H1 (cell line): ENCODE measurements at regions not wholly inside any gene's neighbourhood (a gene's known extent, or its start where the extent isn't known, plus 50 kb on each side); places are given as distances from the start of the nearest gene placed in this dataset.

Experiments
- CTCF ChIA-PET: fragments of 300-600 bp; sonication (Branson Sonifier 250); formaldehyde crosslinking; loops from one replicate; lab custom pipeline; 2021; ENCODE audit not compliant: partially characterized antibody; lab: Charles Lee
- POLR2A ChIA-PET: fragments of 300-600 bp; sonication (Branson Sonifier 250); formaldehyde crosslinking; loops from one replicate; lab custom pipeline; 2021; ENCODE audit warnings: inconsistent platforms; ENCODE audit not compliant: partially characterized antibody; lab: Charles Lee
- DNase-seq, 2 experiments: peaks; one replicate each; pipeline versions ENCODE4 v3.0.0 to v3.0.0-alpha.2; 2010 to 2022; ENCODE audit warnings: low spot score in 2 of 2, low read depth in 1 of 2, mixed read lengths in 1 of 2
- FAIRE-seq: peaks from 2 replicates; lab custom pipeline; 2011; peaks lifted over from hg19 to GRCh38; lab: Jason Lieb, UNC
- H2AFZ ChIP-seq: 2 replicates; pipeline ENCODE4 v1.8.1; 2012; ENCODE audit warnings: low read length, inconsistent platforms
- H2AK5ac ChIP-seq: 2 replicates; pipeline ENCODE4 v1.6.1; 2013; ENCODE audit warnings: low read depth, low read length
- H2BK120ac ChIP-seq: replicated peaks from 2 replicates; pipeline ENCODE3; 2013; ENCODE audit warnings: low read depth, low read length, inconsistent platforms
- H2BK12ac ChIP-seq: 2 replicates; pipeline ENCODE4 v1.6.1; 2013; ENCODE audit warnings: low read depth, low read length
- H2BK15ac ChIP-seq: 2 replicates; pipeline ENCODE4 v1.6.1; 2013; ENCODE audit warnings: low read length
- H2BK20ac ChIP-seq: 2 replicates; pipeline ENCODE4 v1.6.1; 2013; ENCODE audit warnings: low read length
- H2BK5ac ChIP-seq: 2 replicates; pipeline ENCODE4 v1.6.1; 2013; ENCODE audit warnings: low read depth, low read length
- H3K14ac ChIP-seq: 2 replicates; pipeline ENCODE4 v1.6.1; 2013; ENCODE audit warnings: inconsistent platforms; ENCODE audit not compliant: insufficient read length
- H3K18ac ChIP-seq: 2 replicates; pipeline ENCODE4 v1.6.1; 2013; ENCODE audit warnings: low read length; ENCODE audit errors: extremely low read depth
- H3K23ac ChIP-seq: 2 replicates; pipeline ENCODE4 v1.6.1; 2013; ENCODE audit warnings: inconsistent platforms; ENCODE audit not compliant: insufficient read length
- H3K23me2 ChIP-seq: 2 replicates; pipeline ENCODE4 v1.6.1; 2013; ENCODE audit warnings: low read depth, low read length
- H3K27ac ChIP-seq: 2 replicates; pipeline ENCODE4 v1.6.1; 2011; ENCODE audit warnings: low read depth, low read length, inconsistent platforms
- H3K27me3 ChIP-seq, 4 experiments: replicated peaks in 1 of 4; 1 replicate in 1 of 4; 2 replicates in 3 of 4; pipeline versions ENCODE4 v1.6.1 to v1.8.1; 2011 to 2013; ENCODE audit warnings: low read length in 3 of 4, mild to moderate bottlenecking in 3 of 4, inconsistent platforms in 2 of 4, mixed read lengths in 2 of 4, moderate library complexity in 1 of 4; ENCODE audit not compliant: control insufficient read depth in 3 of 4, insufficient read depth in 3 of 4; ENCODE audit errors: extremely low read depth in 1 of 4
- H3K36me3 ChIP-seq, 4 experiments: 2 replicates each; pipeline versions ENCODE4 v1.6.1 to v1.8.1; 2011 to 2013; ENCODE audit warnings: mild to moderate bottlenecking in 4 of 4, low read length in 3 of 4, moderate library complexity in 2 of 4, control low read depth in 1 of 4, inconsistent platforms in 1 of 4; ENCODE audit not compliant: insufficient read depth in 4 of 4, control insufficient read depth in 2 of 4
- H3K4ac ChIP-seq: replicated peaks from 2 replicates; pipeline ENCODE3; 2013; ENCODE audit warnings: low read length, low read depth, mixed read lengths, inconsistent platforms; ENCODE audit not compliant: insufficient read length
- H3K4me1 ChIP-seq, 4 experiments: replicated peaks in 1 of 4; 1 replicate in 1 of 4; 2 replicates in 3 of 4; pipeline versions ENCODE4 v1.6.1 to v1.8.1; 2011 to 2013; ENCODE audit warnings: low read length in 3 of 4, inconsistent platforms in 2 of 4, mixed read lengths in 1 of 4; ENCODE audit not compliant: insufficient read depth in 4 of 4, control insufficient read depth in 3 of 4
- H3K4me2 ChIP-seq, 2 experiments: 2 replicates each; pipeline versions ENCODE4 v1.6.1 to v1.8.1; 2011 to 2013; ENCODE audit warnings: low read depth in 2 of 2, low read length in 2 of 2, control low read depth in 1 of 2, inconsistent platforms in 1 of 2, mild to moderate bottlenecking in 1 of 2; ENCODE audit not compliant: insufficient read depth in 1 of 2
- H3K4me3 ChIP-seq, 4 experiments: fragments of 200-600, 300-600 bp in 1 of 4; sonication (generic), shearing (Covaris generic), sonication (Bioruptor Twin) in 1 of 4; 2 replicates each; pipeline versions ENCODE4 v1.5.1 to v1.8.1; 2011 to 2016; ENCODE audit warnings: low read length in 4 of 4, low read depth in 3 of 4, control low read depth in 2 of 4, inconsistent platforms in 2 of 4, mild to moderate bottlenecking in 2 of 4, mixed read lengths in 1 of 4, moderate library complexity in 1 of 4; ENCODE audit not compliant: insufficient read depth in 2 of 4; ENCODE audit errors: extremely low read depth in 1 of 4
- H3K56ac ChIP-seq: replicated peaks from 2 replicates; pipeline ENCODE3; 2013; ENCODE audit warnings: low read depth, mild to moderate bottlenecking, mixed read lengths, low read length, inconsistent platforms; ENCODE audit not compliant: insufficient read length
- H3K79me1 ChIP-seq: 2 replicates; pipeline ENCODE4 v1.6.1; 2013; ENCODE audit warnings: low read depth, low read length, control low read depth
- H3K79me2 ChIP-seq, 2 experiments: 2 replicates each; pipeline versions ENCODE4 v1.6.1 to v1.8.1; 2012 to 2013; ENCODE audit warnings: low read length in 2 of 2, mild to moderate bottlenecking in 2 of 2, inconsistent platforms in 1 of 2; ENCODE audit not compliant: insufficient read depth in 2 of 2, control insufficient read depth in 1 of 2
- H3K9ac ChIP-seq, 4 experiments: replicated peaks in 1 of 4; 1 replicate in 1 of 4; 2 replicates in 3 of 4; pipeline versions ENCODE4 v1.6.1 to v1.8.1; 2011 to 2013; ENCODE audit warnings: low read depth in 3 of 4, low read length in 3 of 4, control low read depth in 2 of 4, mild to moderate bottlenecking in 2 of 4, moderate library complexity in 2 of 4, inconsistent platforms in 1 of 4; ENCODE audit errors: extremely low read depth in 1 of 4
- H3K9me3 ChIP-seq, 2 experiments: 2 replicates each; pipeline versions ENCODE4 v1.6.1 to v1.8.1; 2012 to 2013; ENCODE audit warnings: mild to moderate bottlenecking in 2 of 2, moderate library complexity in 2 of 2, control low read depth in 1 of 2, inconsistent platforms in 1 of 2, low read depth in 1 of 2, low read length in 1 of 2, mixed read lengths in 1 of 2; ENCODE audit not compliant: insufficient read depth in 2 of 2
- H4K20me1 ChIP-seq, 2 experiments: replicated peaks in 1 of 2; 2 replicates each; pipeline versions ENCODE3 to v1.8.1; 2011 to 2013; ENCODE audit warnings: inconsistent platforms in 2 of 2, low read length in 2 of 2, mild to moderate bottlenecking in 1 of 2; ENCODE audit not compliant: insufficient read depth in 2 of 2, control insufficient read depth in 1 of 2
- H4K5ac ChIP-seq: 2 replicates; pipeline ENCODE4 v1.6.1; 2013; ENCODE audit warnings: low read length, low read depth, mixed read lengths, inconsistent platforms; ENCODE audit not compliant: insufficient read length
- H4K8ac ChIP-seq: 2 replicates; pipeline ENCODE4 v1.8.0; 2013; ENCODE audit warnings: mild to moderate bottlenecking, moderate library complexity, low read length, inconsistent platforms; ENCODE audit not compliant: insufficient read depth; ENCODE audit errors: extremely low read depth
- H4K91ac ChIP-seq: replicated peaks from 2 replicates; pipeline ENCODE3; 2013; ENCODE audit warnings: low read length, mixed read lengths, inconsistent platforms; ENCODE audit not compliant: insufficient read length
- CTBP2 ChIP-seq: IDR thresholded peaks from 2 replicates; pipeline ENCODE4 v1.7.0; 2011; ENCODE audit warnings: borderline replicate concordance, mild to moderate bottlenecking, moderate library complexity, mixed read lengths, low read length; ENCODE audit not compliant: insufficient read depth, insufficient read length
- HDAC2 ChIP-seq, 2 experiments: fragments of 300-600 bp in 1 of 2; sonication (generic) in 1 of 2; IDR thresholded peaks; 2 replicates each; pipeline ENCODE4 v1.6.1; 2011 to 2012; ENCODE audit warnings: low read depth in 2 of 2, low read length in 2 of 2, mild to moderate bottlenecking in 2 of 2, moderate library complexity in 2 of 2, borderline replicate concordance in 1 of 2, inconsistent platforms in 1 of 2
- MAFK ChIP-seq: IDR thresholded peaks from 2 replicates; pipeline ENCODE4 v1.6.1; 2012; ENCODE audit warnings: low read depth, mild to moderate bottlenecking, improper control_type of control experiment, low read length
- NANOG ChIP-seq: IDR thresholded peaks from 2 replicates; pipeline ENCODE4 v1.6.1; 2011; ENCODE audit warnings: low read length, low read depth, mild to moderate bottlenecking, inconsistent platforms; ENCODE audit not compliant: insufficient read depth, poor library complexity, severe bottlenecking
- RNF2 ChIP-seq: fragments of 200-900, 300-1000 bp; sonication (generic); IDR thresholded peaks from 2 replicates; pipeline ENCODE4 v1.7.1; 2016; ENCODE audit warnings: borderline replicate concordance, low read depth, mild to moderate bottlenecking, antibody characterized with exemption, low read length; ENCODE audit not compliant: poor library complexity, severe bottlenecking; ENCODE audit errors: missing control alignments
- SAP30 ChIP-seq: fragments of 300-600 bp; sonication (generic); IDR thresholded peaks from 2 replicates; pipeline ENCODE4 v1.7.1; 2012; ENCODE audit warnings: low read length, moderate library complexity, mild to moderate bottlenecking, inconsistent platforms; ENCODE audit not compliant: insufficient read depth, insufficient replicate concordance
- SIN3A ChIP-seq, 2 experiments: IDR thresholded peaks in 1 of 2; conservative IDR thresholded peaks in 1 of 2; 2 replicates each; pipeline ENCODE4 v1.6.1; 2011 to 2012; ENCODE audit warnings: low read length in 2 of 2, improper control_type of control experiment in 1 of 2, low read depth in 1 of 2, mild to moderate bottlenecking in 1 of 2
- SP1 ChIP-seq: IDR thresholded peaks from 2 replicates; pipeline ENCODE4 v1.6.1; 2011; ENCODE audit warnings: low read depth, low read length
- SP4 ChIP-seq: IDR thresholded peaks from 2 replicates; pipeline ENCODE4 v1.6.1; 2012; ENCODE audit warnings: low read length, inconsistent platforms
- TEAD4 ChIP-seq: IDR thresholded peaks from 2 replicates; pipeline ENCODE4 v1.6.1; 2012; ENCODE audit warnings: low read depth, low read length, inconsistent platforms, mixed read lengths
- WGBS, 2 experiments: shearing (Covaris generic) in 1 of 2; methylation state at CpG; one replicate each; pipeline versions ENCODE4 v1.1.6 to v1.1.7; 2013 to 2015; ENCODE audit warnings: low lambda C conversion rate in 2 of 2, mixed read lengths in 2 of 2, inconsistent platforms in 1 of 2, low coverage in 1 of 2, missing lambda C conversion rate in 1 of 2; ENCODE audit not compliant: insufficient replicate concordance in 2 of 2, insufficient coverage in 1 of 2, insufficient read length in 1 of 2; ENCODE audit errors: extremely low coverage in 1 of 2, missing lambda C conversion rate in 1 of 2; 5-methylcytosine and 5-hydroxymethylcytosine counted together

DNA sequence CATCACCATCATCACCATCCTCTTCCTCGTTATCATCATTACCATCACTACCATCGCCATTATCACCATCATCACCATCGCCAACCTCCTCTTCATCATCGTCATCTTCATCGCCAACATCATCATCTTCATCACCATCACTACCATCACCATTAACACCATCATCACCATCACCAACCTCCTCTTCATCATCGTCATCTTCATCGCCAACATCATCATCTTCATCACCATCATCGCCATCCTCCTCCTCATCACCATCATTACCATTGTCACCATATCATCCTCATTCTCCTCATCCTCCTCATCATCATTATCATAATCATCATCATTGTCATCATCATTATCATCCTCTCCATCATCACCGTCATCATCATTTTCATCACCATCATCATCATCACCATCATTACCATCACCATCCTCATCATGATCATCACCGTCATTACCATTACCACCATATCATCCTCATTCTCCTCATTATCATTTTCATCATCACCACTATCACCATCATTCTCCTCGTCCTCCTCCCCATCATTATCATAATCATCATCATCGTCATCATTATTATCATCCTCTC lies 1498.7 kb downstream of the TBC1D22A start:
- no peak overlapping the region for H3K27ac ChIP-seq
- no peaks in the 10 kb centered on the region; a peak in 1 of 4 replicates for H3K9me3 ChIP-seq
- no peak overlapping the region for H4K91ac ChIP-seq
- H4K8ac ChIP-seq = no peak overlapping the region
- no peak overlapping the region for H3K18ac ChIP-seq
- WGBS, 2 experiments = 90 to 100% methylated on average over 9 to 12 of the region's 12 CpGs
- no peaks in the 10 kb centered on the region for H3K36me3 ChIP-seq
- no peak overlapping the region for H2BK12ac ChIP-seq
- peak overlapping the region; percentile 83 for H3K56ac ChIP-seq
- peak overlapping the region; percentile 96 for H2AK5ac ChIP-seq
- H3K4me1 ChIP-seq = no peaks in the 10 kb centered on the region; a peak in 2 of 7 replicates
- H2BK120ac ChIP-seq = no peak overlapping the region
- H3K9ac ChIP-seq = no peak overlapping the region
- H3K4me3 ChIP-seq = no peak overlapping the region
- DNase-seq = no peak
- H3K79me1 ChIP-seq = no peaks in the 10 kb centered on the region
- H3K23ac ChIP-seq = no peak overlapping the region
- TF ChIP-seq HDAC2 (IDR thresholded peaks at IDR 0.05; ENCODE audit: borderline replicate concordance in 1 of 2, low read depth in 2 of 2, low read length in 2 of 2) (no peak), SP4 (no peak), CTBP2 (no peak), NANOG (no peak), MAFK (no peak), TEAD4 (no peak), RNF2 (no peak), SIN3A (conservative IDR thresholded peaks at IDR 0.05 in 1 of 2, IDR thresholded peaks at IDR 0.05 in 1 of 2; ENCODE audit: low read depth in 1 of 2, low read length in 2 of 2) (no peak), SAP30 (no peak), SP1 (no peak)
- TF ChIP-seq, all 59 proteins: peak for 0
- Histone ChIP-seq H3K79me2 (no peaks in the 10 kb centered on the region), H4K20me1 (no peaks in the 10 kb centered on the region), H3K27me3 (no peaks in the 10 kb centered on the region), H2BK15ac (no peak overlapping the region), H3K4ac (no peak overlapping the region), H3K23me2 (peaks cover 6% of the 10 kb centered on the region; the same call in 1 of the 2 replicates), H2BK5ac (no peak overlapping the region), H2BK20ac (no peak overlapping the region), H3K4me2 (no peak overlapping the region), H3K14ac (no peak overlapping the region), H2AFZ (no peak overlapping the region), H4K5ac (no peak overlapping the region)
- no peak for FAIRE-seq
- ChIA-PET CTCF (interaction anchor here (0.9 to 1.6 kb wide), 3 partner anchors 19 to 130 kb away, joined by 3 to 4 read pairs (median 3); no protein-coding TSS in a partner anchor), POLR2A (no interaction called here)
